H1 (cell line): ENCODE measurements at regions not wholly inside any gene's neighbourhood (a gene's known extent, or its start where the extent isn't known, plus 50 kb on each side); places are given as distances from the start of the nearest gene placed in this dataset.

Experiments
- CTCF ChIA-PET: fragments of 300-600 bp; sonication (Branson Sonifier 250); formaldehyde crosslinking; loops from one replicate; lab custom pipeline; 2021; ENCODE audit not compliant: partially characterized antibody; lab: Charles Lee
- POLR2A ChIA-PET: fragments of 300-600 bp; sonication (Branson Sonifier 250); formaldehyde crosslinking; loops from one replicate; lab custom pipeline; 2021; ENCODE audit warnings: inconsistent platforms; ENCODE audit not compliant: partially characterized antibody; lab: Charles Lee
- DNase-seq, 2 experiments: peaks; one replicate each; pipeline versions ENCODE4 v3.0.0 to v3.0.0-alpha.2; 2010 to 2022; ENCODE audit warnings: low spot score in 2 of 2, low read depth in 1 of 2, mixed read lengths in 1 of 2
- FAIRE-seq: peaks from 2 replicates; lab custom pipeline; 2011; peaks lifted over from hg19 to GRCh38; lab: Jason Lieb, UNC
- H2AFZ ChIP-seq: 2 replicates; pipeline ENCODE4 v1.8.1; 2012; ENCODE audit warnings: low read length, inconsistent platforms
- H2AK5ac ChIP-seq: 2 replicates; pipeline ENCODE4 v1.6.1; 2013; ENCODE audit warnings: low read depth, low read length
- H2BK120ac ChIP-seq: replicated peaks from 2 replicates; pipeline ENCODE3; 2013; ENCODE audit warnings: low read depth, low read length, inconsistent platforms
- H2BK12ac ChIP-seq: 2 replicates; pipeline ENCODE4 v1.6.1; 2013; ENCODE audit warnings: low read depth, low read length
- H2BK15ac ChIP-seq: 2 replicates; pipeline ENCODE4 v1.6.1; 2013; ENCODE audit warnings: low read length
- H2BK20ac ChIP-seq: 2 replicates; pipeline ENCODE4 v1.6.1; 2013; ENCODE audit warnings: low read length
- H2BK5ac ChIP-seq: 2 replicates; pipeline ENCODE4 v1.6.1; 2013; ENCODE audit warnings: low read depth, low read length
- H3K14ac ChIP-seq: 2 replicates; pipeline ENCODE4 v1.6.1; 2013; ENCODE audit warnings: inconsistent platforms; ENCODE audit not compliant: insufficient read length
- H3K18ac ChIP-seq: 2 replicates; pipeline ENCODE4 v1.6.1; 2013; ENCODE audit warnings: low read length; ENCODE audit errors: extremely low read depth
- H3K23ac ChIP-seq: 2 replicates; pipeline ENCODE4 v1.6.1; 2013; ENCODE audit warnings: inconsistent platforms; ENCODE audit not compliant: insufficient read length
- H3K23me2 ChIP-seq: 2 replicates; pipeline ENCODE4 v1.6.1; 2013; ENCODE audit warnings: low read depth, low read length
- H3K27ac ChIP-seq: 2 replicates; pipeline ENCODE4 v1.6.1; 2011; ENCODE audit warnings: low read depth, low read length, inconsistent platforms
- H3K27me3 ChIP-seq, 4 experiments: replicated peaks in 1 of 4; 1 replicate in 1 of 4; 2 replicates in 3 of 4; pipeline versions ENCODE4 v1.6.1 to v1.8.1; 2011 to 2013; ENCODE audit warnings: low read length in 3 of 4, mild to moderate bottlenecking in 3 of 4, inconsistent platforms in 2 of 4, mixed read lengths in 2 of 4, moderate library complexity in 1 of 4; ENCODE audit not compliant: control insufficient read depth in 3 of 4, insufficient read depth in 3 of 4; ENCODE audit errors: extremely low read depth in 1 of 4
- H3K36me3 ChIP-seq, 4 experiments: 2 replicates each; pipeline versions ENCODE4 v1.6.1 to v1.8.1; 2011 to 2013; ENCODE audit warnings: mild to moderate bottlenecking in 4 of 4, low read length in 3 of 4, moderate library complexity in 2 of 4, control low read depth in 1 of 4, inconsistent platforms in 1 of 4; ENCODE audit not compliant: insufficient read depth in 4 of 4, control insufficient read depth in 2 of 4
- H3K4ac ChIP-seq: replicated peaks from 2 replicates; pipeline ENCODE3; 2013; ENCODE audit warnings: low read length, low read depth, mixed read lengths, inconsistent platforms; ENCODE audit not compliant: insufficient read length
- H3K4me1 ChIP-seq, 4 experiments: replicated peaks in 1 of 4; 1 replicate in 1 of 4; 2 replicates in 3 of 4; pipeline versions ENCODE4 v1.6.1 to v1.8.1; 2011 to 2013; ENCODE audit warnings: low read length in 3 of 4, inconsistent platforms in 2 of 4, mixed read lengths in 1 of 4; ENCODE audit not compliant: insufficient read depth in 4 of 4, control insufficient read depth in 3 of 4
- H3K4me2 ChIP-seq, 2 experiments: 2 replicates each; pipeline versions ENCODE4 v1.6.1 to v1.8.1; 2011 to 2013; ENCODE audit warnings: low read depth in 2 of 2, low read length in 2 of 2, control low read depth in 1 of 2, inconsistent platforms in 1 of 2, mild to moderate bottlenecking in 1 of 2; ENCODE audit not compliant: insufficient read depth in 1 of 2
- H3K4me3 ChIP-seq, 4 experiments: fragments of 200-600, 300-600 bp in 1 of 4; sonication (generic), shearing (Covaris generic), sonication (Bioruptor Twin) in 1 of 4; 2 replicates each; pipeline versions ENCODE4 v1.5.1 to v1.8.1; 2011 to 2016; ENCODE audit warnings: low read length in 4 of 4, low read depth in 3 of 4, control low read depth in 2 of 4, inconsistent platforms in 2 of 4, mild to moderate bottlenecking in 2 of 4, mixed read lengths in 1 of 4, moderate library complexity in 1 of 4; ENCODE audit not compliant: insufficient read depth in 2 of 4; ENCODE audit errors: extremely low read depth in 1 of 4
- H3K56ac ChIP-seq: replicated peaks from 2 replicates; pipeline ENCODE3; 2013; ENCODE audit warnings: low read depth, mild to moderate bottlenecking, mixed read lengths, low read length, inconsistent platforms; ENCODE audit not compliant: insufficient read length
- H3K79me1 ChIP-seq: 2 replicates; pipeline ENCODE4 v1.6.1; 2013; ENCODE audit warnings: low read depth, low read length, control low read depth
- H3K79me2 ChIP-seq, 2 experiments: 2 replicates each; pipeline versions ENCODE4 v1.6.1 to v1.8.1; 2012 to 2013; ENCODE audit warnings: low read length in 2 of 2, mild to moderate bottlenecking in 2 of 2, inconsistent platforms in 1 of 2; ENCODE audit not compliant: insufficient read depth in 2 of 2, control insufficient read depth in 1 of 2
- H3K9ac ChIP-seq, 4 experiments: replicated peaks in 1 of 4; 1 replicate in 1 of 4; 2 replicates in 3 of 4; pipeline versions ENCODE4 v1.6.1 to v1.8.1; 2011 to 2013; ENCODE audit warnings: low read depth in 3 of 4, low read length in 3 of 4, control low read depth in 2 of 4, mild to moderate bottlenecking in 2 of 4, moderate library complexity in 2 of 4, inconsistent platforms in 1 of 4; ENCODE audit errors: extremely low read depth in 1 of 4
- H3K9me3 ChIP-seq, 2 experiments: 2 replicates each; pipeline versions ENCODE4 v1.6.1 to v1.8.1; 2012 to 2013; ENCODE audit warnings: mild to moderate bottlenecking in 2 of 2, moderate library complexity in 2 of 2, control low read depth in 1 of 2, inconsistent platforms in 1 of 2, low read depth in 1 of 2, low read length in 1 of 2, mixed read lengths in 1 of 2; ENCODE audit not compliant: insufficient read depth in 2 of 2
- H4K20me1 ChIP-seq, 2 experiments: replicated peaks in 1 of 2; 2 replicates each; pipeline versions ENCODE3 to v1.8.1; 2011 to 2013; ENCODE audit warnings: inconsistent platforms in 2 of 2, low read length in 2 of 2, mild to moderate bottlenecking in 1 of 2; ENCODE audit not compliant: insufficient read depth in 2 of 2, control insufficient read depth in 1 of 2
- H4K5ac ChIP-seq: 2 replicates; pipeline ENCODE4 v1.6.1; 2013; ENCODE audit warnings: low read length, low read depth, mixed read lengths, inconsistent platforms; ENCODE audit not compliant: insufficient read length
- H4K8ac ChIP-seq: 2 replicates; pipeline ENCODE4 v1.8.0; 2013; ENCODE audit warnings: mild to moderate bottlenecking, moderate library complexity, low read length, inconsistent platforms; ENCODE audit not compliant: insufficient read depth; ENCODE audit errors: extremely low read depth
- H4K91ac ChIP-seq: replicated peaks from 2 replicates; pipeline ENCODE3; 2013; ENCODE audit warnings: low read length, mixed read lengths, inconsistent platforms; ENCODE audit not compliant: insufficient read length
- ASH2L ChIP-seq: fragments of 200-600, 300-600 bp; sonication (generic); IDR thresholded peaks from one replicate; pipeline ENCODE4 v1.7.1; 2017; ENCODE audit warnings: low read length
- BRCA1 ChIP-seq: IDR thresholded peaks from 2 replicates; pipeline ENCODE4 v1.6.1; 2012; ENCODE audit warnings: low read depth, low read length, improper control_type of control experiment
- CBX8 ChIP-seq: fragments of 300-800, 300-1000 bp; sonication (generic); IDR thresholded peaks from 2 replicates; pipeline ENCODE4 v1.7.1; 2016; ENCODE audit warnings: low read depth, low read length, borderline replicate concordance
- EGR1 ChIP-seq: IDR thresholded peaks from 2 replicates; pipeline ENCODE4 v1.6.1; 2011; ENCODE audit warnings: low read depth, low read length, borderline replicate concordance
- JUND ChIP-seq: IDR thresholded peaks from 2 replicates; pipeline ENCODE4 v1.6.1; 2011; ENCODE audit warnings: mild to moderate bottlenecking, improper control_type of control experiment, low read length
- KDM1A ChIP-seq: fragments of 200-600, 300-600 bp; sonication (generic); IDR thresholded peaks from 2 replicates; pipeline ENCODE4 v1.7.1; 2016; ENCODE audit warnings: mild to moderate bottlenecking, low read length, borderline replicate concordance
- KDM4A ChIP-seq: IDR thresholded peaks from one replicate; pipeline ENCODE4 v1.7.1; 2012; ENCODE audit warnings: low read depth, mild to moderate bottlenecking, moderate library complexity, low read length, inconsistent platforms; ENCODE audit not compliant: severe bottlenecking
- KDM5A ChIP-seq: fragments of 200-600 bp; IDR thresholded peaks from 2 replicates; pipeline ENCODE4 v1.7.1; 2012; ENCODE audit warnings: mild to moderate bottlenecking, low read length, inconsistent platforms, mixed read lengths
- MAFK ChIP-seq: IDR thresholded peaks from 2 replicates; pipeline ENCODE4 v1.6.1; 2012; ENCODE audit warnings: low read depth, mild to moderate bottlenecking, improper control_type of control experiment, low read length
- NANOG ChIP-seq: IDR thresholded peaks from 2 replicates; pipeline ENCODE4 v1.6.1; 2011; ENCODE audit warnings: low read length, low read depth, mild to moderate bottlenecking, inconsistent platforms; ENCODE audit not compliant: insufficient read depth, poor library complexity, severe bottlenecking
- POLR2A ChIP-seq, 2 experiments: IDR thresholded peaks; 1 replicate in 1 of 2; 2 replicates in 1 of 2; pipeline ENCODE4 v1.6.1; 2011; ENCODE audit warnings: low read depth in 2 of 2, low read length in 2 of 2, mild to moderate bottlenecking in 2 of 2; ENCODE audit errors: control extremely low read depth in 1 of 2
- POLR2AphosphoS5 ChIP-seq: IDR thresholded peaks from 2 replicates; pipeline ENCODE4 v1.6.1; 2011; ENCODE audit warnings: low read depth, low read length
- POU5F1 ChIP-seq: IDR thresholded peaks from 2 replicates; pipeline ENCODE4 v1.6.1; 2011; ENCODE audit warnings: low read depth, mild to moderate bottlenecking, low read length, moderate library complexity
- SP1 ChIP-seq: IDR thresholded peaks from 2 replicates; pipeline ENCODE4 v1.6.1; 2011; ENCODE audit warnings: low read depth, low read length
- TAF1 ChIP-seq: IDR thresholded peaks from 2 replicates; pipeline ENCODE4 v1.6.1; 2011; ENCODE audit warnings: mild to moderate bottlenecking, low read depth, low read length
- WGBS, 2 experiments: shearing (Covaris generic) in 1 of 2; methylation state at CpG; one replicate each; pipeline versions ENCODE4 v1.1.6 to v1.1.7; 2013 to 2015; ENCODE audit warnings: low lambda C conversion rate in 2 of 2, mixed read lengths in 2 of 2, inconsistent platforms in 1 of 2, low coverage in 1 of 2, missing lambda C conversion rate in 1 of 2; ENCODE audit not compliant: insufficient replicate concordance in 2 of 2, insufficient coverage in 1 of 2, insufficient read length in 1 of 2; ENCODE audit errors: extremely low coverage in 1 of 2, missing lambda C conversion rate in 1 of 2; 5-methylcytosine and 5-hydroxymethylcytosine counted together

DNA sequence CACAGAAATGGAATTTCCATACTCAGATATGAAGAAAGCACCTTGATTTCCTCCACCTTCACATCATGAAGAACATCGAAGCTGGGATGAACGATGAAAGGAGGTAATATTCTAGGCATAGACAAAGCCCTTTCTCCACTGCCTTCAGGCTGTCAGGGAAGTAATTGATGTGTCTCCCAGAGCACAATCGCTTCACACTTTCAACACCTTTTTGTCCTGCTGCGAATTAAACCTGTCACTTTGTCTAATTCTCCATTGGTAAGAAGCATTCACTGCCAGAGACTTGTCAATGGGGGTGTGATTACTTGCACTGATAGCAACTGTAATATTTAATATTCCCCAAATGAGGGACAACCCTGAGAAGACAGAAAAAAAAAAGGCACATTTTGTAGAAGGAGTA lies 260.1 kb downstream of the ETS1 start:
- Histone ChIP-seq H3K27ac (no peak overlapping the region), H2AK5ac (no peak overlapping the region), H3K4ac (no peak overlapping the region), H3K79me2 (no peaks in the 10 kb centered on the region), H3K56ac (no peak overlapping the region), H4K5ac (no peak overlapping the region), H2BK5ac (no peak overlapping the region), H3K27me3 (no peaks in the 10 kb centered on the region), H2BK120ac (no peak overlapping the region), H3K9ac (no peak overlapping the region), H2BK12ac (no peak overlapping the region), H3K14ac (no peak overlapping the region), H3K79me1 (no peaks in the 10 kb centered on the region), H3K9me3 (no peaks in the 10 kb centered on the region), H3K23ac (no peak overlapping the region), H3K23me2 (no peaks in the 10 kb centered on the region), H3K4me1 (no peaks in the 10 kb centered on the region), H3K4me3 (no peak overlapping the region), H4K20me1 (no peaks in the 10 kb centered on the region), H4K8ac (no peak overlapping the region), H3K36me3 (no peaks in the 10 kb centered on the region), H4K91ac (no peak overlapping the region), H2AFZ (no peak overlapping the region), H3K4me2 (no peak overlapping the region), H2BK20ac (no peak overlapping the region), H3K18ac (no peak overlapping the region), H2BK15ac (no peak overlapping the region)
- DNase-seq (no peak), FAIRE-seq (no peak)
- ChIA-PET POLR2A (no interaction called here), CTCF (no interaction called here)
- TF ChIP-seq ASH2L, result no peak
- no peak for TF ChIP-seq TAF1
- TF ChIP-seq JUND, result no peak
- TF ChIP-seq MAFK, result no peak
- no peak for TF ChIP-seq KDM4A
- TF ChIP-seq KDM1A, result no peak
- no peak for TF ChIP-seq POU5F1
- no peak for TF ChIP-seq POLR2AphosphoS5
- TF ChIP-seq EGR1, result no peak
- TF ChIP-seq KDM5A, result no peak
- no peak for TF ChIP-seq CBX8
- TF ChIP-seq POLR2A (IDR thresholded peaks at IDR 0.05; ENCODE audit: control extremely low read depth in 1 of 2, low read depth in 2 of 2, low read length in 2 of 2), result no peak
- no peak for TF ChIP-seq BRCA1
- TF ChIP-seq SP1, result no peak
- TF ChIP-seq NANOG, result no peak
- 81% methylated on average over 4 of the region's 4 CpGs; no CpG with 5 or more reads in 1 of the 2 experiments for WGBS, 2 experiments
